H1 (cell line): ENCODE measurements at regions not wholly inside any gene's neighbourhood (a gene's known extent, or its start where the extent isn't known, plus 50 kb on each side); places are given as distances from the start of the nearest gene placed in this dataset.

Source experiments
- CTCF ChIA-PET: fragments of 300-600 bp; sonication (Branson Sonifier 250); formaldehyde crosslinking; loops from one replicate; lab custom pipeline; 2021; ENCODE audit not compliant: partially characterized antibody; lab: Charles Lee
- POLR2A ChIA-PET: fragments of 300-600 bp; sonication (Branson Sonifier 250); formaldehyde crosslinking; loops from one replicate; lab custom pipeline; 2021; ENCODE audit warnings: inconsistent platforms; ENCODE audit not compliant: partially characterized antibody; lab: Charles Lee
- DNase-seq, 2 experiments: peaks; one replicate each; pipeline versions ENCODE4 v3.0.0 to v3.0.0-alpha.2; 2010 to 2022; ENCODE audit warnings: low spot score in 2 of 2, low read depth in 1 of 2, mixed read lengths in 1 of 2
- FAIRE-seq: peaks from 2 replicates; lab custom pipeline; 2011; peaks lifted over from hg19 to GRCh38; lab: Jason Lieb, UNC
- H2AFZ ChIP-seq: 2 replicates; pipeline ENCODE4 v1.8.1; 2012; ENCODE audit warnings: low read length, inconsistent platforms
- H2AK5ac ChIP-seq: 2 replicates; pipeline ENCODE4 v1.6.1; 2013; ENCODE audit warnings: low read depth, low read length
- H2BK120ac ChIP-seq: replicated peaks from 2 replicates; pipeline ENCODE3; 2013; ENCODE audit warnings: low read depth, low read length, inconsistent platforms
- H2BK12ac ChIP-seq: 2 replicates; pipeline ENCODE4 v1.6.1; 2013; ENCODE audit warnings: low read depth, low read length
- H2BK15ac ChIP-seq: 2 replicates; pipeline ENCODE4 v1.6.1; 2013; ENCODE audit warnings: low read length
- H2BK20ac ChIP-seq: 2 replicates; pipeline ENCODE4 v1.6.1; 2013; ENCODE audit warnings: low read length
- H2BK5ac ChIP-seq: 2 replicates; pipeline ENCODE4 v1.6.1; 2013; ENCODE audit warnings: low read depth, low read length
- H3K14ac ChIP-seq: 2 replicates; pipeline ENCODE4 v1.6.1; 2013; ENCODE audit warnings: inconsistent platforms; ENCODE audit not compliant: insufficient read length
- H3K18ac ChIP-seq: 2 replicates; pipeline ENCODE4 v1.6.1; 2013; ENCODE audit warnings: low read length; ENCODE audit errors: extremely low read depth
- H3K23ac ChIP-seq: 2 replicates; pipeline ENCODE4 v1.6.1; 2013; ENCODE audit warnings: inconsistent platforms; ENCODE audit not compliant: insufficient read length
- H3K23me2 ChIP-seq: 2 replicates; pipeline ENCODE4 v1.6.1; 2013; ENCODE audit warnings: low read depth, low read length
- H3K27ac ChIP-seq: 2 replicates; pipeline ENCODE4 v1.6.1; 2011; ENCODE audit warnings: low read depth, low read length, inconsistent platforms
- H3K27me3 ChIP-seq, 4 experiments: replicated peaks in 1 of 4; 1 replicate in 1 of 4; 2 replicates in 3 of 4; pipeline versions ENCODE4 v1.6.1 to v1.8.1; 2011 to 2013; ENCODE audit warnings: low read length in 3 of 4, mild to moderate bottlenecking in 3 of 4, inconsistent platforms in 2 of 4, mixed read lengths in 2 of 4, moderate library complexity in 1 of 4; ENCODE audit not compliant: control insufficient read depth in 3 of 4, insufficient read depth in 3 of 4; ENCODE audit errors: extremely low read depth in 1 of 4
- H3K36me3 ChIP-seq, 4 experiments: 2 replicates each; pipeline versions ENCODE4 v1.6.1 to v1.8.1; 2011 to 2013; ENCODE audit warnings: mild to moderate bottlenecking in 4 of 4, low read length in 3 of 4, moderate library complexity in 2 of 4, control low read depth in 1 of 4, inconsistent platforms in 1 of 4; ENCODE audit not compliant: insufficient read depth in 4 of 4, control insufficient read depth in 2 of 4
- H3K4ac ChIP-seq: replicated peaks from 2 replicates; pipeline ENCODE3; 2013; ENCODE audit warnings: low read length, low read depth, mixed read lengths, inconsistent platforms; ENCODE audit not compliant: insufficient read length
- H3K4me1 ChIP-seq, 4 experiments: replicated peaks in 1 of 4; 1 replicate in 1 of 4; 2 replicates in 3 of 4; pipeline versions ENCODE4 v1.6.1 to v1.8.1; 2011 to 2013; ENCODE audit warnings: low read length in 3 of 4, inconsistent platforms in 2 of 4, mixed read lengths in 1 of 4; ENCODE audit not compliant: insufficient read depth in 4 of 4, control insufficient read depth in 3 of 4
- H3K4me2 ChIP-seq, 2 experiments: 2 replicates each; pipeline versions ENCODE4 v1.6.1 to v1.8.1; 2011 to 2013; ENCODE audit warnings: low read depth in 2 of 2, low read length in 2 of 2, control low read depth in 1 of 2, inconsistent platforms in 1 of 2, mild to moderate bottlenecking in 1 of 2; ENCODE audit not compliant: insufficient read depth in 1 of 2
- H3K4me3 ChIP-seq, 4 experiments: fragments of 200-600, 300-600 bp in 1 of 4; sonication (generic), shearing (Covaris generic), sonication (Bioruptor Twin) in 1 of 4; 2 replicates each; pipeline versions ENCODE4 v1.5.1 to v1.8.1; 2011 to 2016; ENCODE audit warnings: low read length in 4 of 4, low read depth in 3 of 4, control low read depth in 2 of 4, inconsistent platforms in 2 of 4, mild to moderate bottlenecking in 2 of 4, mixed read lengths in 1 of 4, moderate library complexity in 1 of 4; ENCODE audit not compliant: insufficient read depth in 2 of 4; ENCODE audit errors: extremely low read depth in 1 of 4
- H3K56ac ChIP-seq: replicated peaks from 2 replicates; pipeline ENCODE3; 2013; ENCODE audit warnings: low read depth, mild to moderate bottlenecking, mixed read lengths, low read length, inconsistent platforms; ENCODE audit not compliant: insufficient read length
- H3K79me1 ChIP-seq: 2 replicates; pipeline ENCODE4 v1.6.1; 2013; ENCODE audit warnings: low read depth, low read length, control low read depth
- H3K79me2 ChIP-seq, 2 experiments: 2 replicates each; pipeline versions ENCODE4 v1.6.1 to v1.8.1; 2012 to 2013; ENCODE audit warnings: low read length in 2 of 2, mild to moderate bottlenecking in 2 of 2, inconsistent platforms in 1 of 2; ENCODE audit not compliant: insufficient read depth in 2 of 2, control insufficient read depth in 1 of 2
- H3K9ac ChIP-seq, 4 experiments: replicated peaks in 1 of 4; 1 replicate in 1 of 4; 2 replicates in 3 of 4; pipeline versions ENCODE4 v1.6.1 to v1.8.1; 2011 to 2013; ENCODE audit warnings: low read depth in 3 of 4, low read length in 3 of 4, control low read depth in 2 of 4, mild to moderate bottlenecking in 2 of 4, moderate library complexity in 2 of 4, inconsistent platforms in 1 of 4; ENCODE audit errors: extremely low read depth in 1 of 4
- H3K9me3 ChIP-seq, 2 experiments: 2 replicates each; pipeline versions ENCODE4 v1.6.1 to v1.8.1; 2012 to 2013; ENCODE audit warnings: mild to moderate bottlenecking in 2 of 2, moderate library complexity in 2 of 2, control low read depth in 1 of 2, inconsistent platforms in 1 of 2, low read depth in 1 of 2, low read length in 1 of 2, mixed read lengths in 1 of 2; ENCODE audit not compliant: insufficient read depth in 2 of 2
- H4K20me1 ChIP-seq, 2 experiments: replicated peaks in 1 of 2; 2 replicates each; pipeline versions ENCODE3 to v1.8.1; 2011 to 2013; ENCODE audit warnings: inconsistent platforms in 2 of 2, low read length in 2 of 2, mild to moderate bottlenecking in 1 of 2; ENCODE audit not compliant: insufficient read depth in 2 of 2, control insufficient read depth in 1 of 2
- H4K5ac ChIP-seq: 2 replicates; pipeline ENCODE4 v1.6.1; 2013; ENCODE audit warnings: low read length, low read depth, mixed read lengths, inconsistent platforms; ENCODE audit not compliant: insufficient read length
- H4K8ac ChIP-seq: 2 replicates; pipeline ENCODE4 v1.8.0; 2013; ENCODE audit warnings: mild to moderate bottlenecking, moderate library complexity, low read length, inconsistent platforms; ENCODE audit not compliant: insufficient read depth; ENCODE audit errors: extremely low read depth
- H4K91ac ChIP-seq: replicated peaks from 2 replicates; pipeline ENCODE3; 2013; ENCODE audit warnings: low read length, mixed read lengths, inconsistent platforms; ENCODE audit not compliant: insufficient read length
- CREB1 ChIP-seq: IDR thresholded peaks from 2 replicates; pipeline ENCODE4 v1.6.1; 2012; ENCODE audit warnings: inconsistent platforms
- HDAC2 ChIP-seq, 2 experiments: fragments of 300-600 bp in 1 of 2; sonication (generic) in 1 of 2; IDR thresholded peaks; 2 replicates each; pipeline ENCODE4 v1.6.1; 2011 to 2012; ENCODE audit warnings: low read depth in 2 of 2, low read length in 2 of 2, mild to moderate bottlenecking in 2 of 2, moderate library complexity in 2 of 2, borderline replicate concordance in 1 of 2, inconsistent platforms in 1 of 2
- POLR2AphosphoS5 ChIP-seq: IDR thresholded peaks from 2 replicates; pipeline ENCODE4 v1.6.1; 2011; ENCODE audit warnings: low read depth, low read length
- TAF1 ChIP-seq: IDR thresholded peaks from 2 replicates; pipeline ENCODE4 v1.6.1; 2011; ENCODE audit warnings: mild to moderate bottlenecking, low read depth, low read length
- TBP ChIP-seq: IDR thresholded peaks from 2 replicates; pipeline ENCODE4 v1.6.1; 2011; ENCODE audit warnings: low read depth, low read length, improper control_type of control experiment
- WGBS, 2 experiments: shearing (Covaris generic) in 1 of 2; methylation state at CpG; one replicate each; pipeline versions ENCODE4 v1.1.6 to v1.1.7; 2013 to 2015; ENCODE audit warnings: low lambda C conversion rate in 2 of 2, mixed read lengths in 2 of 2, inconsistent platforms in 1 of 2, low coverage in 1 of 2, missing lambda C conversion rate in 1 of 2; ENCODE audit not compliant: insufficient replicate concordance in 2 of 2, insufficient coverage in 1 of 2, insufficient read length in 1 of 2; ENCODE audit errors: extremely low coverage in 1 of 2, missing lambda C conversion rate in 1 of 2; 5-methylcytosine and 5-hydroxymethylcytosine counted together

DNA sequence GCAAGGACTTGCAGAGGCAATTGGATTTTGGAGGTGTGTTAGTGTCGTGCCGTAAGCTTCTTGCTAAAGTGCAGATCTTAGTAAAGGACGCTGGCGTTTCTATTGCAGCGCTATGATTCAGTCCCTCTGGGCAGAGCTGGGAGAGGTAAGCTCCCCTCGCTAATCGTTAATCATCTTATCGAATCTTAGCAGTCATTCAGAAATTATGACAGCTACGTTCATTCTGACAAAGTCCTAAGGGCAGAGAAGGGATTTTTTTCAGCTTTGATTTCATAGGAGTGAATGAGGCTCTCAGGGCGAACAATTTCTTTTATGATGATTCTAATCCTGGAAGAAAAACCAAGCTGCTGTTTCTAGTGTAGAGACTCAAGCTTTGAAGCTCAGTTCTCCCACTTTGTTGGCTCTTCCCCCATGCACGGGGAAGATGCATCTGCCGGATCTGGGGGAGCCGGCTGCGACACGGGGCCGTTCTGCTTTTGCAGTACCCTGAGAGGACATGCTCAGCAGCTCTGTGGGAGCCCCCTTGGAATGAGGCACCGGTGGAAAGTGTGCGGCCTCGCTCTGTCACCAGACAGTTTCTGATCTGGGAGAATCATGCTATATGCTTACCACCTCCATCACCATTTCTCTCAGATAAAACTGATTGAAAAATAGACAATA, 79.1 kb upstream of the SLC22A23 start:
- Histone ChIP-seq H3K36me3 (no peaks in the 10 kb centered on the region), H3K23me2 (no peaks in the 10 kb centered on the region), H4K8ac (no peak overlapping the region), H2BK15ac (no peak overlapping the region), H3K4me3 (no peak overlapping the region), H3K9ac (no peak overlapping the region), H4K91ac (no peak overlapping the region), H3K27me3 (no peaks in the 10 kb centered on the region), H2BK20ac (no peak overlapping the region), H3K56ac (no peak overlapping the region), H3K23ac (no peak overlapping the region), H3K4me2 (no peak overlapping the region), H2AFZ (no peak overlapping the region), H2BK5ac (no peak overlapping the region), H2BK120ac (no peak overlapping the region), H4K20me1 (no peaks in the 10 kb centered on the region), H3K18ac (no peak overlapping the region), H2AK5ac (no peak overlapping the region), H3K27ac (no peak overlapping the region), H4K5ac (no peak overlapping the region), H2BK12ac (no peak overlapping the region), H3K9me3 (no peaks in the 10 kb centered on the region), H3K4me1 (no peaks in the 10 kb centered on the region; a peak in 1 of 7 replicates), H3K79me1 (no peaks in the 10 kb centered on the region), H3K79me2 (no peaks in the 10 kb centered on the region), H3K14ac (no peak overlapping the region), H3K4ac (no peak overlapping the region)
- WGBS, 2 experiments: 85% methylated on average over 19 of the region's 19 CpGs; no CpG with 5 or more reads in 1 of the 2 experiments
- DNase-seq (peak in 1 of 2 experiments; percentile 28), FAIRE-seq (no peak)
- TF ChIP-seq HDAC2 (IDR thresholded peaks at IDR 0.05; ENCODE audit: borderline replicate concordance in 1 of 2, low read depth in 2 of 2, low read length in 2 of 2) (no peak), CREB1 (no peak), TBP (no peak), TAF1 (no peak), POLR2AphosphoS5 (no peak)
- CTCF ChIA-PET: interaction anchor here (0.7 to 1.3 kb wide), 3 partner anchors 9 to 164 kb away, joined by 3 to 7 read pairs (median 3); no protein-coding TSS in a partner anchor
- POLR2A ChIA-PET: no interaction called here
